ENCODE measurements at regions not wholly inside any gene's neighbourhood (a gene's known extent, or its start where the extent isn't known, plus 50 kb on each side); places are given as distances from the start of the nearest gene placed in this dataset.

DNA sequence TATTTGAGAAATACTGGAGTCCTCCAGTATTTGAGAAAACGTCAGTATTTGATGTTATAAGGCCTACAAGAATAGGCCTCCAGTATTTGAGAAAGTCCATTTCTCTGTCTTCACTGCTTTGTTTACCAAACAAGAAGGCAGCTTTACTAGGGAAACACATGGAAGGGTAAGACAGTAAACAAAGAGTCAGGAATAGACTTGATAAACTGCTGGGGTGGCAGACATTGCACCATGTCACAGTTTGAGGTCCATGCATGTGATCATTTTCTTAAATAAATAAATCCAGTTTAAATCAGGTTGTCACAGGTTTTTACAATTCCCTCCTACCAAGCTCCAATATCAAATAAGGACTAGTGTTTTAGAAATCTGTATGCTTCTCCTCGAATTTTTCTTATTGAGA, 1431.0 kb upstream of the SPRY2 start:
- Histone ChIP-seq H3K9ac (ENCODE audit: low read depth in 1 of 2, low read length in 2 of 2) (no peak overlapping the region), H3K4me1 (ENCODE audit: control insufficient read depth in 4 of 4, insufficient read depth in 4 of 4, low read length in 3 of 4) (peaks cover 0 to 1% (median 0%) of the 10 kb centered on the region in 4 donors), H3K9me3 (ENCODE audit: control insufficient read depth in 4 of 4, low read length in 3 of 4) (no peaks in the 10 kb centered on the region), H3K4me3 (ENCODE audit: low read depth in 1 of 3, low read length in 3 of 3) (no peak overlapping the region), H3K27me3 (ENCODE audit: control insufficient read depth in 4 of 4, insufficient read depth in 4 of 4, low read length in 3 of 4) (no peaks in the 10 kb centered on the region), H3K27ac (ENCODE audit: low read depth in 1 of 2, low read length in 2 of 2) (no peak overlapping the region), H3K36me3 (ENCODE audit: control insufficient read depth in 4 of 4, insufficient read depth in 3 of 4, low read depth in 1 of 4, low read length in 3 of 4) (no peaks in the 10 kb centered on the region)
- 59% methylated on average over 2 of the region's 2 CpGs for WGBS
- no peak for TF ChIP-seq RAD21 (IDR thresholded peaks at IDR 0.05)
- TF ChIP-seq EGR1 (IDR thresholded peaks at IDR 0.05; ENCODE audit: low read depth in 2 of 2), result no peak
- TF ChIP-seq, protein P1, sequence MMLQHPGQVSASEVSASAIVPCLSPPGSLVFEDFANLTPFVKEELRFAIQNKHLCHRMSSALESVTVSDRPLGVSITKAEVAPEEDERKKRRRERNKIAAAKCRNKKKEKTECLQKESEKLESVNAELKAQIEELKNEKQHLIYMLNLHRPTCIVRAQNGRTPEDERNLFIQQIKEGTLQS (IDR thresholded peaks at IDR 0.05), result no peak
- TF ChIP-seq, protein P2, sequence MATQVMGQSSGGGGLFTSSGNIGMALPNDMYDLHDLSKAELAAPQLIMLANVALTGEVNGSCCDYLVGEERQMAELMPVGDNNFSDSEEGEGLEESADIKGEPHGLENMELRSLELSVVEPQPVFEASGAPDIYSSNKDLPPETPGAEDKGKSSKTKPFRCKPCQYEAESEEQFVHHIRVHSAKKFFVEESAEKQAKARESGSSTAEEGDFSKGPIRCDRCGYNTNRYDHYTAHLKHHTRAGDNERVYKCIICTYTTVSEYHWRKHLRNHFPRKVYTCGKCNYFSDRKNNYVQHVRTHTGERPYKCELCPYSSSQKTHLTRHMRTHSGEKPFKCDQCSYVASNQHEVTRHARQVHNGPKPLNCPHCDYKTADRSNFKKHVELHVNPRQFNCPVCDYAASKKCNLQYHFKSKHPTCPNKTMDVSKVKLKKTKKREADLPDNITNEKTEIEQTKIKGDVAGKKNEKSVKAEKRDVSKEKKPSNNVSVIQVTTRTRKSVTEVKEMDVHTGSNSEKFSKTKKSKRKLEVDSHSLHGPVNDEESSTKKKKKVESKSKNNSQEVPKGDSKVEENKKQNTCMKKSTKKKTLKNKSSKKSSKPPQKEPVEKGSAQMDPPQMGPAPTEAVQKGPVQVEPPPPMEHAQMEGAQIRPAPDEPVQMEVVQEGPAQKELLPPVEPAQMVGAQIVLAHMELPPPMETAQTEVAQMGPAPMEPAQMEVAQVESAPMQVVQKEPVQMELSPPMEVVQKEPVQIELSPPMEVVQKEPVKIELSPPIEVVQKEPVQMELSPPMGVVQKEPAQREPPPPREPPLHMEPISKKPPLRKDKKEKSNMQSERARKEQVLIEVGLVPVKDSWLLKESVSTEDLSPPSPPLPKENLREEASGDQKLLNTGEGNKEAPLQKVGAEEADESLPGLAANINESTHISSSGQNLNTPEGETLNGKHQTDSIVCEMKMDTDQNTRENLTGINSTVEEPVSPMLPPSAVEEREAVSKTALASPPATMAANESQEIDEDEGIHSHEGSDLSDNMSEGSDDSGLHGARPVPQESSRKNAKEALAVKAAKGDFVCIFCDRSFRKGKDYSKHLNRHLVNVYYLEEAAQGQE (IDR thresholded peaks at IDR 0.05), result no peak
- no peak for TF ChIP-seq NR2F2 (IDR thresholded peaks at IDR 0.05)
- no peak for TF ChIP-seq HNF4G (IDR thresholded peaks at IDR 0.05)
- TF ChIP-seq FOXA1 (IDR thresholded peaks at IDR 0.05), result no peak
- TF ChIP-seq, protein P3, sequence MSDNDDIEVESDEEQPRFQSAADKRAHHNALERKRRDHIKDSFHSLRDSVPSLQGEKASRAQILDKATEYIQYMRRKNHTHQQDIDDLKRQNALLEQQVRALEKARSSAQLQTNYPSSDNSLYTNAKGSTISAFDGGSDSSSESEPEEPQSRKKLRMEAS (IDR thresholded peaks at IDR 0.05), result no peak
- no peak for TF ChIP-seq SP1 (IDR thresholded peaks at IDR 0.05)
- TF ChIP-seq HNF4A (conservative IDR thresholded peaks at IDR 0.05), result no peak
- TF ChIP-seq JUND (IDR thresholded peaks at IDR 0.05), result no peak
- TF ChIP-seq RXRA (IDR thresholded peaks at IDR 0.05), result no peak
- TF ChIP-seq YY1 (IDR thresholded peaks at IDR 0.05), result no peak
- TF ChIP-seq, protein P4, sequence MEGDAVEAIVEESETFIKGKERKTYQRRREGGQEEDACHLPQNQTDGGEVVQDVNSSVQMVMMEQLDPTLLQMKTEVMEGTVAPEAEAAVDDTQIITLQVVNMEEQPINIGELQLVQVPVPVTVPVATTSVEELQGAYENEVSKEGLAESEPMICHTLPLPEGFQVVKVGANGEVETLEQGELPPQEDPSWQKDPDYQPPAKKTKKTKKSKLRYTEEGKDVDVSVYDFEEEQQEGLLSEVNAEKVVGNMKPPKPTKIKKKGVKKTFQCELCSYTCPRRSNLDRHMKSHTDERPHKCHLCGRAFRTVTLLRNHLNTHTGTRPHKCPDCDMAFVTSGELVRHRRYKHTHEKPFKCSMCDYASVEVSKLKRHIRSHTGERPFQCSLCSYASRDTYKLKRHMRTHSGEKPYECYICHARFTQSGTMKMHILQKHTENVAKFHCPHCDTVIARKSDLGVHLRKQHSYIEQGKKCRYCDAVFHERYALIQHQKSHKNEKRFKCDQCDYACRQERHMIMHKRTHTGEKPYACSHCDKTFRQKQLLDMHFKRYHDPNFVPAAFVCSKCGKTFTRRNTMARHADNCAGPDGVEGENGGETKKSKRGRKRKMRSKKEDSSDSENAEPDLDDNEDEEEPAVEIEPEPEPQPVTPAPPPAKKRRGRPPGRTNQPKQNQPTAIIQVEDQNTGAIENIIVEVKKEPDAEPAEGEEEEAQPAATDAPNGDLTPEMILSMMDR (IDR thresholded peaks at IDR 0.05; ENCODE audit: low read depth, low read length, missing input control), result no peak
- TF ChIP-seq, protein P5, sequence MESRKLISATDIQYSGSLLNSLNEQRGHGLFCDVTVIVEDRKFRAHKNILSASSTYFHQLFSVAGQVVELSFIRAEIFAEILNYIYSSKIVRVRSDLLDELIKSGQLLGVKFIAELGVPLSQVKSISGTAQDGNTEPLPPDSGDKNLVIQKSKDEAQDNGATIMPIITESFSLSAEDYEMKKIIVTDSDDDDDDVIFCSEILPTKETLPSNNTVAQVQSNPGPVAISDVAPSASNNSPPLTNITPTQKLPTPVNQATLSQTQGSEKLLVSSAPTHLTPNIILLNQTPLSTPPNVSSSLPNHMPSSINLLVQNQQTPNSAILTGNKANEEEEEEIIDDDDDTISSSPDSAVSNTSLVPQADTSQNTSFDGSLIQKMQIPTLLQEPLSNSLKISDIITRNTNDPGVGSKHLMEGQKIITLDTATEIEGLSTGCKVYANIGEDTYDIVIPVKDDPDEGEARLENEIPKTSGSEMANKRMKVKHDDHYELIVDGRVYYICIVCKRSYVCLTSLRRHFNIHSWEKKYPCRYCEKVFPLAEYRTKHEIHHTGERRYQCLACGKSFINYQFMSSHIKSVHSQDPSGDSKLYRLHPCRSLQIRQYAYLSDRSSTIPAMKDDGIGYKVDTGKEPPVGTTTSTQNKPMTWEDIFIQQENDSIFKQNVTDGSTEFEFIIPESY (IDR thresholded peaks at IDR 0.05), result no peak
- no peak for TF ChIP-seq TAF1 (conservative IDR thresholded peaks at IDR 0.05)
- no peak for DNase-seq (ENCODE audit: low spot score)
